ENCODE measurements at regions not wholly inside any gene's neighbourhood (a gene's known extent, or its start where the extent isn't known, plus 50 kb on each side); places are given as distances from the start of the nearest gene placed in this dataset.
"Not testable (repeated sequence)": the region's sequence is repeated elsewhere in the genome, so short reads cannot be mapped to it uniquely, and the experiment has no call there.

GRCh38 chr11:23875176-23875850 is 621.5 kb upstream of the LUZP2 start:
- DNase-seq, result no peak

- not testable (repeated sequence) for DNase-seq
Observed at GRCh38 chr11:23883426-23884048, 613.3 kb upstream of the LUZP2 start.

DNA sequence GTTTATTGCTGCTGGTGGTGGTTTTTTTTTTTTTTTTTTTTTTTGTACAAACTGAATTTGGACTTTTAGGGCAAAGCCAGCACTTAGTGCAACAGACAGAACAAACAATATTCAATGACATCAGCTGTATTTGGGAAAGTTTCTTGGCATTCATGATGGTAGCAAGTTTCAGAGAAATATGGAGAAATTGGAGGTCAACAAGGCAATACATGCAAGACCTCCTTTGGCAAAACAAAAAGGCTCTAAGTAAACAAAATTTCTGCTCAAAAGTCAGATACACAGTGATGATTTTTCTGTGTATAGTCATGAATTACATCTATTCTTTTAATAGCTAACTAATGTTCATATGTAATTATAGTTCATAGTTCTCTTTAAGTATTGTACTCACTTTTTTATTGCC is 612.5 kb upstream of the LUZP2 start:
- no peak for DNase-seq

DNA sequence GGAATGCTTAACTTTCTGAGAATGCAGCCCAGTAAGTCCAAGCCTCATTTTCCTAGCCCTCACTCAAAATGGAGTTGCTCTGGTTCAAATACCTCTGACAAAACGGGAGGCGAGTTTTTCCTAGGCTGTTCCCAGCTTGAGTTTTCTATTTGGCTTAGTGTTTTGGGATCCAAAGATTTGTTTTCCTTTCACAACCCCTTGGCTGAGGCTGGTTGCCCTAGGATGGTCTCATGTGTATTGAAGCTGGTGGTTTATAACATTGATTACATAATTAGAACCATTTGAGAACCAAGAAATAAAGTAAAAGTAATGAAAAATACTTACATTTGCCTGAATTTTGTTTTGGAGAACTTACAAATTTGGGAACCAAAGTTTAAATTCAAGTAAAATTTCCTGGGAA is 611.1 kb upstream of the LUZP2 start:
- DNase-seq, result no peak

GRCh38 chr11:23887122-23887521 is 609.7 kb upstream of the LUZP2 start:
- DNase-seq, result not testable (repeated sequence)

GRCh38 chr11:23893126-23893525 is 603.7 kb upstream of the LUZP2 start:
- DNase-seq, result no peak

DNA sequence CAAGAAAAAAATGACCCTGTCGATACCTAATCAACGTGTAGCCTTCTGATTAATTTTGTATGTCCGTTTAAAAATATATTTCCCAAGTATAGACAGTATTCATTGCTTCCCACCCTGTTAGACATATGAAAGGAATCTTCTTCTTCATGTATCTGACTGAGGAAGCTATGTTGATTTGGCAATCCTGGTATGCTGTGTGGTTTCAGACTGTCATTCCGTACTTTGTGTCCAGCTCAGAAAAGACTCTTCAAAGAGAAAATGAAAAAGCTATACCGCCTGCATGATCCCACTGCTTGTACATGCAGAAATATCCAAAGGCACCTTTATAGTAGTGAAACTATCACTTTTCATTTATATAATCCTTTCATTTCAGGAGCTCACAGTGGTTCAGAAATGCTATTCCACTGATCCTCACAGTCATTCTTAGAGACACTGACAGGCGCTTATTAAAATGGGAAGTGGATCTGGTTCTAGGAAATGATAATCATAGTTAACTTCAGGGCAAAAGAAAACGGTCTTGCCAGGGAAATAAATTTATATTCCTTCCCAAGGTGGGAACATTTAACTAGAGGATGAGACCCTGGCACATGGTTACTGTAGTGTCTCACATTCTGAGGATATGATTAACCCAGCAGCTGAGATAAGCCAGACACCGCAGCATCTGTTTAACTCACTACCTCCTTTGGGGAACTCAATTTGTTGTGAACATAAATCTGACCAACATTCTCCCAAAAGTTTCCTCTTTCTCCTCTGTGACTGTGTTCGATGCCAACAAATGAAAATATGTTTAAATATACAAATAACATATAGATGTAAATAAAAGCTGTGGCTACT is 599.2 kb upstream of the LUZP2 start:
- peak; percentile 95 for DNase-seq

DNA sequence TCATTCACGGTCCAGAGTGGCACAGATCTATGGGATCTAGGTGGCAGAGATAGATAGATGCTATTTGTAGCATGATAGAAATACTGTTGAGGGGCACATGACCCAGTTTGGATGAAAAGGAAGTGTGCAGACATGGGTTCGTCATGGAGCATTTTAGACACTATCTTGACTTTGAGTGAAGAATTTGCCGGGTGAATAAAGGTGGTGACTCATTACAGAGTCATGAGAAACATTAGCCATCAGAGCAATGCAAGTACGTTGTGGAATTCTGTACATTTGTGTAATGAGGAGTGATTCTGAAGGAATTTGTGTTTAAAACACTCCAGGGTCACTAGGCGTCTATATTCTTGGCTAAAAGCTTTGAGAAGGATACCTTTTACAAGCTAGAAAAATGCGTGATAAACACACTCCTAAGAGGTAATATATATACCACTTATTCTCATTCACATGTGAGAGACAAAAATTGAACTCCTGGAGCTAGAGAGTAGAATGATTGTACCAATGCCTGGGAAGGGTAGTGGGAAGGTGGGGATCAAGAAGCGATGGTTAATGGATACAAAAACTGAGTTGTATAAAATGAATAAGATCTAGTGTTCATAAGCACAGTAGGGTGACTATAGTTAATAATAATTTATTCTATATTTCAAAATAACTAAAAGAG is 593.7 kb upstream of the LUZP2 start:
- DNase-seq, result peak; percentile 96

- no peak for DNase-seq
Observed at GRCh38 chr11:23919455-23919854, 577.4 kb upstream of the LUZP2 start.

- no peak for DNase-seq
Observed at GRCh38 chr11:23923357-23923756, 573.5 kb upstream of the LUZP2 start.

DNA sequence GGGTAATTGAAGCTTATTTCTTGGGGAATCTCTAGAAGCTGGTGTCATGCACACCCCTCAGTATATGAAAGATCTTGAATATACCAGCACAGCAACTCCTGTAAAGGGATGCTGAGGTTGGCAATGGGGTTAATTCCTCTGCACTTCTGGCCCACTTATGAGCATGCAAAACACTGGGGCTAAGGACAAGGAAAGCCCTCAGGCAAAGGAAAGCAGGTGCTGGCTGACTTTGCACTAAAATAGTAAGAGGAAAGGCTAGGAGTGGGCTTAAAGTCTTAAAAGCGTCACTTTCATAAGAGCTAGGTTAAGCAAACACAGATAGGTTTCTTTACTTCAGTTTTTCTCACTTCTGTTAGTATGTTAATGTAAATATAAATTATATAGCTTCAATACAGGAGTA is 572.6 kb upstream of the LUZP2 start:
- no peak for DNase-seq

- DNase-seq, result no peak
Observed at GRCh38 chr11:23931443-23931842, 565.4 kb upstream of the LUZP2 start.

GRCh38 chr11:23932485-23932898 is 564.4 kb upstream of the LUZP2 start:
- peak; percentile 20 for DNase-seq

DNA sequence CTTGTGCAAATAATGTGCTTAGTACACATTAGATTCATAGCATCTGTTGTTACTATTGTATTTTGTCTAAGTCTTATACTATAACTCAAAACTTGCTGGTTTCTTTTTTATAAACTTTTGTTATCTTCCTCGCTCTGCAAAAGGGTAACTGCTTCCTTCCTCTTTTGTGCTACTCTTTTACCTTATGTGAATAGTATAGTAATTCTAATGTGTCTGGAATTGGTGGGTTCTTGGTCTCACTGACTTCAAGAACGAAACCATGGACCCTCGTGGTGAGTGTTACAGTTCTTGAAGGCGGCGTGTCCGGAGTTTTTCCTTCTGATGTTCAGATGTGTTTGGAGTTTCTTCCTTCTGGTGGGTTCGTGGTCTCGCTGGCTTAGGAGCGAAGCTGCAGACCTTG is 563.1 kb upstream of the LUZP2 start:
- no peak for DNase-seq

GRCh38 chr11:23934671-23935270 is 562.1 kb upstream of the LUZP2 start:
- not testable (repeated sequence) for DNase-seq

GRCh38 chr11:23942117-23942815 is 554.6 kb upstream of the LUZP2 start:
- not testable (repeated sequence) for DNase-seq

DNA sequence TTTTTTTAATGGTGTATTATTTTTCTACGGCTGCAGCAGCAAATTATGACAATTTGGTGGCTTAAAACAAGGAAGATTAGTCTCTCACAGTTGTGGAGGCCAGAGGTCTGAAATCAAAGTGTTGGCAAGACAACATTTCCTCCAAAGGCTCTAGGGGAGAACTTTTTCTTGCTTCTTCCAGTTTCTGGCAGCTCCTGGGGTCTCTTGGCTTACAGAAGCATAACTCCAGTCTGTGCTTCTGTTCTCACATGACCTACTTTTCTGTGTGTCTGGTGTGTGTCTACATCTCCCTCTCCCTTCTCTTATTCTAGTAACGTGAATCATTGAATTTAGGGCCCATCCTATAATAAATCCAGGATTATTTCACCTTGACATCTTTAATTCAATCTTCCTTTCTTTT is 551.9 kb upstream of the LUZP2 start:
- DNase-seq, result no peak

GRCh38 chr11:23947883-23948282 is 549.0 kb upstream of the LUZP2 start:
- DNase-seq, result peak; percentile 78

DNA sequence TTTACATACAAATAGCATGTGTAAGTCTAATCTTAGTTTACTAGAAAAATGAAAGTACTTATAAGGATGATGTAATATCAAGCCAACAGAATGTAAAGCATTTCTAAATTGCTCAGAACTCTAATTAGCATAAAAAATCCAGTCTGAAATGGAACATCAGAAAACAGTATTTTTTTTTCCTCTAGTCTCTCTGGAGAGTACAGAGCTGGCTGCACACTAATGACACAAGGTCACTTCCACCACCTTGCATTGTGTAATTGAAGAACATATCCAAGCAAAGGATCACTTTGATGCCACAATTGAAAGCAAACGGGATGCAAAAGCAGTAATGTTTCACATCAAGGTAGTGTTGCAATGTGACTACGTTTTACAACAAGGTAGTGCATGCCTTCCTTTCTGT is 548.0 kb upstream of the LUZP2 start:
- peak; percentile 59 for DNase-seq

- DNase-seq, result no peak
Observed at GRCh38 chr11:23953951-23954710, 542.7 kb upstream of the LUZP2 start.

DNA sequence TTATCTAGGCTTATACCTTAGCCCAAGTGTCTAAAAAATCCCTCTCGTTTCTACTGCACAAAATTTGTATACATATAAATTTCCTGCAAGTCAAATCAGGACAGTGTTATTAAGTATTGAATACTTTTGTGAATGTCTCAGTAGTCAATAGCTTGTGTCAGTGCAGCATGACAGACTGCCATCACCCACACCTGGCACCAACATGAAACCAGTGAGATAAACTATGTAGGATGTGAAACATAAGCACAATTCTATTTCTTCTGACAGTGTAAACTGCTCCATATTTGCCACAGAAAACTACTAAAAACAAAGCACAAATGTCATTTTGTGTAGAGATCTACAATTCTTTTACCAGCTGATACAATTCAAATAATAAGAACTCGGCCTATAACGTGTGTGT is 542.1 kb upstream of the LUZP2 start:
- DNase-seq, result no peak
